HuH-7.5 (cell line): ENCODE measurements at regions not wholly inside any gene's neighbourhood (a gene's known extent, or its start where the extent isn't known, plus 50 kb on each side); places are given as distances from the start of the nearest gene placed in this dataset.
"Not testable (repeated sequence)": the region's sequence is repeated elsewhere in the genome, so short reads cannot be mapped to it uniquely, and the experiment has no call there.

Experiments used
- DNase-seq: peaks from one replicate; pipeline ENCODE4 v3.0.0; 2011; ENCODE audit warnings: low spot score

DNA sequence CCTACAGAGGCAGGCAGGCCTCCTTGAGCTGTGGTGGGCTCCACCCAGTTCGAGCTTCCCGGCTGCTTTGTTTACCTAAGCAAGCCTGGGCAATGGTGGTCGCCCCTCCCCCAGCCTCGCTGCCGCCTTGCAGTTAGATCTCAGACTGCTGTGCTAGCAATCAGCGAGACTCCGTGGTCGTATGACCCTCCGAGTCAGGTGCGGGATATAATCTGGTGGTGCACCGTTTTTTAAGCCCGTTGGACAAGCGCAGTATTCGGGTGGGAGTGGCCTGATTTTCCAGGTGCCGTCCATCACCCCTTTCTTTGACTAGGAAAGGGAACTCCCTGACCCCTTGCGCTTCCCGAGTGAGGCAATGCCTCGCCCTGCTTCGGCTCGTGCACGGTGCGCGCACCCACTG is 407.6 kb downstream of the NTRK2 start:
- not testable (repeated sequence) for DNase-seq
